Retinal pigment epithelial cell (primary cell): ENCODE measurements at regions not wholly inside any gene's neighbourhood (a gene's known extent, or its start where the extent isn't known, plus 50 kb on each side); places are given as distances from the start of the nearest gene placed in this dataset.

Experiments
- DNase-seq: peaks from one replicate; pipeline ENCODE4 v3.0.0-alpha.2; 2010; ENCODE audit warnings: low read depth
- H3K4me3 ChIP-seq: 2 replicates; pipeline ENCODE4 v1.5.1; 2011; ENCODE audit warnings: mild to moderate bottlenecking, low read length, control low read depth, moderate library complexity
- TF ChIP-seq, protein P1 (sequence below): conservative IDR thresholded peaks from 2 replicates; pipeline ENCODE4 v1.5.1; 2011; ENCODE audit warnings: low read depth, low read length, control low read depth, inconsistent platforms

GRCh38 chr6:44668976-44669934, 281.7 kb downstream of the CDC5L start:
- TF ChIP-seq, protein P1, sequence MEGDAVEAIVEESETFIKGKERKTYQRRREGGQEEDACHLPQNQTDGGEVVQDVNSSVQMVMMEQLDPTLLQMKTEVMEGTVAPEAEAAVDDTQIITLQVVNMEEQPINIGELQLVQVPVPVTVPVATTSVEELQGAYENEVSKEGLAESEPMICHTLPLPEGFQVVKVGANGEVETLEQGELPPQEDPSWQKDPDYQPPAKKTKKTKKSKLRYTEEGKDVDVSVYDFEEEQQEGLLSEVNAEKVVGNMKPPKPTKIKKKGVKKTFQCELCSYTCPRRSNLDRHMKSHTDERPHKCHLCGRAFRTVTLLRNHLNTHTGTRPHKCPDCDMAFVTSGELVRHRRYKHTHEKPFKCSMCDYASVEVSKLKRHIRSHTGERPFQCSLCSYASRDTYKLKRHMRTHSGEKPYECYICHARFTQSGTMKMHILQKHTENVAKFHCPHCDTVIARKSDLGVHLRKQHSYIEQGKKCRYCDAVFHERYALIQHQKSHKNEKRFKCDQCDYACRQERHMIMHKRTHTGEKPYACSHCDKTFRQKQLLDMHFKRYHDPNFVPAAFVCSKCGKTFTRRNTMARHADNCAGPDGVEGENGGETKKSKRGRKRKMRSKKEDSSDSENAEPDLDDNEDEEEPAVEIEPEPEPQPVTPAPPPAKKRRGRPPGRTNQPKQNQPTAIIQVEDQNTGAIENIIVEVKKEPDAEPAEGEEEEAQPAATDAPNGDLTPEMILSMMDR = no peak
- no peak for DNase-seq
- no peak overlapping the region for H3K4me3 ChIP-seq

DNA sequence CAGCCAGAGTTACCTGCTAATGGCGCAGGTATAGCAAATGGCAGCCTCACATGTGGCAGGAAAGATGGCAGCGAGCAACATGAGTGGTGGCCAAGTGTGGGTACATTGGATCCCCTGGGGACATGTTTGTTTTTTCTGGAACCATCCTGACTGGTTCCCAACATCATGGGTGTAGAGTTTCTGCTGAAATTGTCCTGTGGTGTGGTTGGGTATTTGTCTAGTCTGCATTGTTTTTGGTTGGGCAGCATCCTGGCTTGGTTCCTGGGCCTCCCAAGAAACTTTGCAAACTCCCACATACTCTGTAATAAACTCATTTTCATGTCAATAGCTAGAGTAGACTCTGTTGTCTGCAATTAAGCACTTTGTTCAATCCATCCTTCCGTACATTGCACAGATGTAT, 282.6 kb downstream of the CDC5L start:
- TF ChIP-seq, protein P1 = no peak
- DNase-seq = no peak
- no peak overlapping the region for H3K4me3 ChIP-seq

DNA sequence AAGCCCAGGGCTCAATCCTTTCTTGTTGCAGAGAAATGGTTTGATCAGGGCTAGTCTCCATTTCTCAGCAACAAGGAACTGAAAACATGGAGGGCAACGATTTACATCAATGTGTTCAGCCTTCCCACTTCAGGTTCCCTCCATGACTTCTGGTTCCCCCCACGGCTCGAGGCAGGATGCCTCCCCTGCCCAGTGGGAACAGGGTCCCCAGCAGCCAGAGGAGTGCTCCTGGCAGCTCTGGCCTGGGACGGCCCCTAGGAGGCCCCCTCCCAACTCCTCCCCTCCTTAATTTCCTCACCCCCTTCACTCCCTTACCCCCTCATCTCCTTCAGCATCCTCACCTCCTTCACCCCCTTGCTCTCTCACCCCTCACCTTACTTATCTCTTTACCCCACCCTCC, 283.8 kb downstream of the CDC5L start:
- H3K4me3 ChIP-seq = no peak overlapping the region
- no peak for DNase-seq
- TF ChIP-seq, protein P1 = no peak

DNA sequence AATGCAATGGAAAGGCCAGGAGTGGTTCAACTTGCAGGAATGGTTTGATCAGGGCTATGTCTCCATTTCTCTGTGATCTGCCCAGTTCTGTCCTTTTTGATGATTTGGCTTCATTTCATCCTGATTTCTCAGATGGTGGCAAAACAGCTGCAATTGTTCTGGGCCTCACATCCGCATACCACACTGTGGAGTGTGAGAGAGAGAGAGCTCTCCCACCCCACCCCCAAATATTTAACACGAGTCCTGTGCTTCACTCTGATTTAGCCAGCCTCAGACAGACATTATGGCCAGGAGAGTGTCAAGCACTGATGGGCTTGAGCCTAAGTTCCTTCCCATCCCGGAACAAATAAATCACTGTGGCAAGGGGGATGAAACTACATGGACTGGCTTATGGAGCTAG, 284.6 kb downstream of the CDC5L start:
- TF ChIP-seq, protein P1 = no peak
- no peak for DNase-seq
- H3K4me3 ChIP-seq = no peak overlapping the region

- DNase-seq = no peak
- no peak overlapping the region for H3K4me3 ChIP-seq
- TF ChIP-seq, protein P1 = no peak
Measured at GRCh38 chr6:44672841-44673240, 285.3 kb downstream of the CDC5L start.

GRCh38 chr6:44674226-44675155, 287.0 kb downstream of the CDC5L start:
- DNase-seq = no peak
- H3K4me3 ChIP-seq = no peak overlapping the region
- TF ChIP-seq, protein P1 = no peak
